ENCODE measurements at regions not wholly inside any gene's neighbourhood (a gene's known extent, or its start where the extent isn't known, plus 50 kb on each side); places are given as distances from the start of the nearest gene placed in this dataset.

DNA sequence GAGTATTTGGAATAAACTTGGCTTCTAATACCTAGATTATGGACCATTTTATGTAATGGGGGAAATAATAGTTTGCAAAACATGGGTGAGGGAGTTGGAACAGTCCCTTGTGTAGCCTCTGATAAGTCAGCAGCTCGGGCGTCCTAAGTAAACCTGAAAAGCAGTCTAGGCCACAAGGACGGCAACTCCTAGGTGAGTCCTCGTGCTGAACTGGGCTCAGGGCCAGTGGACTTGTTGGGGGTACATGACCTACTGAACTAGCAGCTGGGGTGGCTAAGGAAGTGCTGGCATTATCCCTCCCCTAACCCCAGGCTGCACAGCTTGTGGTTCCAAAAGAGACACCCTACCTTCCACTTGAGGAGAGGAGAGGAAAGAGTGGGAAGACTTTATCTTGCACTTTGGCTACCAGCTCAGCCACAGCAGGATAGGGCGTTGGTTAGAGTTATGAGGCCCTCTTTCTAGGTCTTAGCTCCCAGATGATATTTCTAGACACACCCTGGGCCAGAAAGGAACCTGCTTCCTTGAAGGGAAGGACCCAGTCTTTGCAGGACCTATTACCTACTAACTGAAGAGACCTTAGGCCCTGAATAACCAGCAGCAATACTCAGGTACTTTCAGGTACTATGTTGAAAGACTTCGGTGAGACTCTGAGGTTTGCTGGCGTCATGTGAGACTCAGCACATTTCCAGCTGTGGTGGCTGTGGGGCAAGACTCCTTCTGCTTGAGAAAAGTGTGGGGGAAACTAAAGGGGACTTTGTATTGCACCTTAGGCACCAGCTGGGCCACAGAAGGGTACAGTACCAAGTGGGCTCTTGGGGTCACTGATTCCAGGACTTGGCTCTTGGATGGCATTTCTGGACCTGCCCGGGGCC is 71.0 kb downstream of the AQP4 start:
- Mint-ChIP-seq H3K9me3 (peaks cover 3 to 44% (median 14%) of the 10 kb centered on the region in 6 donors), H3K27me3 (ENCODE audit: low read depth in 3 of 3) (peaks cover 0 to 3% (median 0%) of the 10 kb centered on the region in 3 donors), H3K36me3 (peaks cover 0 to 2% (median 0%) of the 10 kb centered on the region in 3 donors), H3K4me1 (no peaks in the 10 kb centered on the region), H3K27ac (no peak overlapping the region), H3K4me3 (no peak overlapping the region)
- DNase-seq, result no peak

DNA sequence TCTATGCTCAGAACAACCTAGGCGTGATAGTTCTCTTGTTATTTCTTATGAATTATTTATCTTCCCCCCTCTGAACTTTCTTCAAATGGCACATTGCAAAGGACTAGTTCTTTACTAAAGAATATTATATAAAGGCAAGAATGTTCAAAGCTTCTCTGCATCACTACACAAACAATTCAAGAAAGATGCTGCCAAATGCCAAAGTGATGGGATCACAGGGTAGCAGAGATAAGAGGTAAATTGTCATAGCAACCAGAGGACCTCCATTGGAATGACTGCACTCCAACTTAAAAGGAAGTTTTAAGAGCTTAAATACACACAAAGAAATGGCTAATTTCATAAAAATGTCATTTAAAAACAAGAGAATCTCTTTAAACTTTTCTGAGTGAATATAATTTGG is 72.8 kb downstream of the AQP4 start:
- no peak overlapping the region for H3K27ac Mint-ChIP-seq
- DNase-seq, result no peak
- no peaks in the 10 kb centered on the region for H3K36me3 Mint-ChIP-seq
- H3K4me3 Mint-ChIP-seq, result no peak overlapping the region
- peaks cover 0 to 26% (median 6%) of the 10 kb centered on the region in 6 donors for H3K9me3 Mint-ChIP-seq
- H3K4me1 Mint-ChIP-seq, result no peaks in the 10 kb centered on the region
- H3K27me3 Mint-ChIP-seq (ENCODE audit: low read depth in 3 of 3), result no peaks in the 10 kb centered on the region

DNA sequence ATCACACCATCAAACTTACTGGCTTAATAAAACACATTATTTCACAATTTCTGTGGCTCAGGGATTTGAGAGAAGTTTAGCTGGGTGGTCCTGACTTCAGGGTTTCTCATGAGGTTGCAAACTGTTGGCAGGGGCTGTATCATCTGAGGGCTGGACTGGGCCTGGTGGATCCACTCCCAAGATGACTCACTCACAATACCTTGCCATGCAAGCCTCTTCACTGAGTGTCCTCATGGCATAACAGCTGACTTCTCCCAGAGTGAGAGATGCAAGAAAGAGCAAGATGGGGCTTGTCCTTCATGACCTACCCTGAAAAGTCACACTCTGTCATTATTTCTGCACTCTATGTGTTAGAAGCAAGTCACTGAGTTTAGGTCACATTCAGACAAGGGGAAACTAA is 73.8 kb downstream of the AQP4 start:
- DNase-seq, result no peak
- no peaks in the 10 kb centered on the region for H3K36me3 Mint-ChIP-seq
- peaks cover 0 to 17% (median 5%) of the 10 kb centered on the region in 6 donors for H3K9me3 Mint-ChIP-seq

DNA sequence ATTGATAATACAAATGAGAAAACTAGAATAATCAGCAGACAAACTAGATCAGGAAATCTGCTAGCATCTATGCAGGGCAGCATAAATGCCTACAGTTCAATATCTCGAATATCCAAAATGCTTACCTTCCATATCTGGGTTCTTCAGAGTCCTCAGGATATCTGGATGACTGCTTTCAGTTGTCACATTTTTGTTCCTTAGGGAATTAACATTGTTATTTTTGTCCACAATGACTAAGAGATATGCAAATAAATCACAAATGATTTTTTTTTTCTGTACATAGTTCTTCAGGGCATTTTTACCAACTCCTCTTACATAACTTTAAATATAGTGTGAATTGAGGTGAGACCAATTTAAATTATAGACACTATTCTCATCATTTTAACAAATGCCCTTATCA is 80.9 kb downstream of the AQP4 start:
- Mint-ChIP-seq H3K27ac (no peak overlapping the region), H3K4me3 (no peak overlapping the region), H3K4me1 (no peaks in the 10 kb centered on the region), H3K27me3 (ENCODE audit: low read depth in 3 of 3) (peaks cover 0 to 1% (median 0%) of the 10 kb centered on the region in 3 donors), H3K36me3 (no peaks in the 10 kb centered on the region), H3K9me3 (peaks cover 0 to 12% (median 3%) of the 10 kb centered on the region in 6 donors)
- DNase-seq, result no peak

More for the DNA sequence above, 73.8 kb downstream of the AQP4 start:
- H3K27ac Mint-ChIP-seq, result no peak overlapping the region
- no peak overlapping the region for H3K4me3 Mint-ChIP-seq
- H3K27me3 Mint-ChIP-seq (ENCODE audit: low read depth in 3 of 3), result no peaks in the 10 kb centered on the region
- H3K4me1 Mint-ChIP-seq, result no peaks in the 10 kb centered on the region

DNA sequence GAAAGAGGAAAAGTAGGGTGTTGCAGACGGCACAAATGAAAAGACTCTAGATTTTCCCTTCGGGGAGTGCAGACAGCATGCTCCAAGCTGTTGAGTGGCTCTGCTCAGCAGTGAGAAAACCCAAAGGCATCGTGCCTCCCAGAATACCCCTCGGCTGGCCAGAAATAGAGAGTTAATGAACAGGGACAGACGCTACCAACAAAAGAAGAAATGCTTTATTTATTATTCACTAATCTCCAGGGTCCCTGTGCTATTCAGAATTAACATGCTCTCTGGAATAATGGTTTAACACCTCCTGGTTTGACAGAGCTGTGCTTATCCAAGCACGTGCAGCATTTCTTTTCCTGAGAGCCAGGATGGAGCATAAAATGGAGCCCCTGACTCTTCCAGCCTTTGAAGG is 82.3 kb downstream of the AQP4 start:
- peaks cover 0 to 9% (median 3%) of the 10 kb centered on the region in 6 donors for H3K9me3 Mint-ChIP-seq
- H3K4me1 Mint-ChIP-seq, result no peaks in the 10 kb centered on the region
- no peak overlapping the region for H3K27ac Mint-ChIP-seq
- DNase-seq, result no peak
- no peaks in the 10 kb centered on the region for H3K36me3 Mint-ChIP-seq
- peaks cover 0 to 3% (median 0%) of the 10 kb centered on the region in 3 donors for H3K27me3 Mint-ChIP-seq (ENCODE audit: low read depth in 3 of 3)
- H3K4me3 Mint-ChIP-seq, result no peak overlapping the region

- Mint-ChIP-seq H3K36me3 (no peaks in the 10 kb centered on the region), H3K9me3 (peaks cover 0 to 9% (median 3%) of the 10 kb centered on the region in 6 donors), H3K4me1 (no peaks in the 10 kb centered on the region), H3K27ac (no peak overlapping the region), H3K4me3 (no peak overlapping the region), H3K27me3 (ENCODE audit: low read depth in 3 of 3) (peaks cover 0 to 3% (median 0%) of the 10 kb centered on the region in 3 donors)
- DNase-seq, result no peak
These were observed 84.8 kb downstream of the AQP4 start for GRCh38 chr18:26780520-26781325.

DNA sequence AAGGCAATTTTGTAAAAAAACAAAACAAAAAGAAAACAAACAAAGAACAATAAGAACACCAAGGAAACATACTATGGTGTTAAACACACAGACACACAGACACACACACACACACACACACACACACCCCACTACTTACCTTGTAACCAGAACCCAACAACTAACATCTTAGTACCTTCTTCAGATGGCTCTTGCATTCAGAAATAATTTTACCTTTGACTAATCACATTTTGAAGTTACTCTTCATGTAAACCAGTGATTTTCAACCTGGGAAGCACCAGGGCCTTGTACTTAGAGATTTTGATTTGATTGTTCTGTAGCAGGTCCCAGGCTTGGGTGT is 87.5 kb downstream of the AQP4 start:
- H3K9me3 Mint-ChIP-seq, result peaks cover 0 to 9% (median 2%) of the 10 kb centered on the region in 6 donors
- peaks cover 0 to 3% (median 0%) of the 10 kb centered on the region in 3 donors for H3K27me3 Mint-ChIP-seq (ENCODE audit: low read depth in 3 of 3)
- no peak overlapping the region for H3K27ac Mint-ChIP-seq
- no peaks in the 10 kb centered on the region for H3K4me1 Mint-ChIP-seq
- no peak overlapping the region for H3K4me3 Mint-ChIP-seq
- no peak for DNase-seq
- H3K36me3 Mint-ChIP-seq, result no peaks in the 10 kb centered on the region

DNA sequence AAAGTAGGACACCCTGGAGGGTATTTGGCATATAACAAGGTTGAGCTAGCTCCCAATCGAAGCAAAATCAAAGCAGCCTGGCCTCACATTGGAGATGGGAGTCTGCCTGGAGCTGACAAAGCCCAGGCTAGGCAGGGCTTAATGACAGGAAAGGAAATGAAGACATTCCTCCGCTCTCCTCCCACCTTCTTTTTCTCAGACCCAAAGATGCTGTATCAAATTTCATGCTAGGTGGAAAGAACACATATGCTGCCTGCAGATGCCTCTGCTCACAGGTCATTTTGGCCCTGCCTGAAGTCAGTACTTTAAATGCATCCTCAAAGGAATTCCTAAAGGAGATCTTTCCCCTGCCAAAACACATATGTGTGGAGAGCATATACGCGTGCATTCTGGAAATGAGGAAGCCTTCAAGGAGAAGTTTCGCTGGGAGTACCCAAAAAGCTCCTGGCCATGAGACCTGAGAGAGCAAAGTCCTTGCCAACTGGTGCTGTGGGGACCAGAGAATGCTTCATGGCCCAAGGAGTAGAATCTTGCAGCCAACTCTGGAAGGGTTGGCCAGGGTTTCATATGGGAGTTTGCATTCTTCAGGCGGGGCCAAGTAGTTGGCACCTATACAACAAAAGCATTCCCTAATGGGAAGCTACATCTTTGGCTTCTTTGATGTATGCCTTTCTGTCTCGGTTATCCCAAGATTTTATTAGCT is 88.0 kb downstream of the AQP4 start:
- H3K4me1 Mint-ChIP-seq, result no peaks in the 10 kb centered on the region
- H3K4me3 Mint-ChIP-seq, result no peak overlapping the region
- no peak for DNase-seq
- peaks cover 0 to 3% (median 0%) of the 10 kb centered on the region in 3 donors for H3K27me3 Mint-ChIP-seq (ENCODE audit: low read depth in 3 of 3)
- no peaks in the 10 kb centered on the region for H3K36me3 Mint-ChIP-seq
- no peak overlapping the region for H3K27ac Mint-ChIP-seq
- peaks cover 0 to 9% (median 2%) of the 10 kb centered on the region in 6 donors for H3K9me3 Mint-ChIP-seq

GRCh38 chr18:26772691-26773090 is 92.8 kb downstream of the AQP4 start:
- H3K27me3 Mint-ChIP-seq (ENCODE audit: low read depth in 3 of 3), result no peaks in the 10 kb centered on the region
- H3K36me3 Mint-ChIP-seq, result no peaks in the 10 kb centered on the region
- H3K4me1 Mint-ChIP-seq, result no peaks in the 10 kb centered on the region
- H3K4me3 Mint-ChIP-seq, result no peak overlapping the region
- peaks cover 0 to 5% (median 2%) of the 10 kb centered on the region in 6 donors for H3K9me3 Mint-ChIP-seq
- no peak overlapping the region for H3K27ac Mint-ChIP-seq
- DNase-seq, result no peak

GRCh38 chr18:26771524-26771923 is 94.0 kb downstream of the AQP4 start:
- no peak overlapping the region for H3K27ac Mint-ChIP-seq
- DNase-seq, result no peak
- H3K4me3 Mint-ChIP-seq, result no peak overlapping the region
- no peaks in the 10 kb centered on the region for H3K36me3 Mint-ChIP-seq
- no peaks in the 10 kb centered on the region for H3K4me1 Mint-ChIP-seq
- H3K27me3 Mint-ChIP-seq (ENCODE audit: low read depth in 3 of 3), result no peaks in the 10 kb centered on the region
- H3K9me3 Mint-ChIP-seq, result peaks cover 0 to 5% (median 2%) of the 10 kb centered on the region in 6 donors

- H3K4me3 Mint-ChIP-seq, result no peak overlapping the region
- no peak for DNase-seq
These were observed 97.1 kb downstream of the AQP4 start for GRCh38 chr18:26768385-26768784.

GRCh38 chr18:26765498-26765897 is 100.0 kb downstream of the AQP4 start:
- Mint-ChIP-seq H3K4me3 (no peak overlapping the region), H3K9me3 (peaks cover 0 to 12% (median 1%) of the 10 kb centered on the region in 6 donors)

More at GRCh38 chr18:26768385-26768784, 97.1 kb downstream of the AQP4 start:
- no peak overlapping the region for H3K27ac Mint-ChIP-seq
- H3K36me3 Mint-ChIP-seq, result no peaks in the 10 kb centered on the region
- H3K9me3 Mint-ChIP-seq, result peaks cover 0 to 13% (median 0%) of the 10 kb centered on the region in 6 donors
- peaks cover 0 to 1% (median 0%) of the 10 kb centered on the region in 3 donors for H3K27me3 Mint-ChIP-seq (ENCODE audit: low read depth in 3 of 3)
- H3K4me1 Mint-ChIP-seq, result no peaks in the 10 kb centered on the region

DNA sequence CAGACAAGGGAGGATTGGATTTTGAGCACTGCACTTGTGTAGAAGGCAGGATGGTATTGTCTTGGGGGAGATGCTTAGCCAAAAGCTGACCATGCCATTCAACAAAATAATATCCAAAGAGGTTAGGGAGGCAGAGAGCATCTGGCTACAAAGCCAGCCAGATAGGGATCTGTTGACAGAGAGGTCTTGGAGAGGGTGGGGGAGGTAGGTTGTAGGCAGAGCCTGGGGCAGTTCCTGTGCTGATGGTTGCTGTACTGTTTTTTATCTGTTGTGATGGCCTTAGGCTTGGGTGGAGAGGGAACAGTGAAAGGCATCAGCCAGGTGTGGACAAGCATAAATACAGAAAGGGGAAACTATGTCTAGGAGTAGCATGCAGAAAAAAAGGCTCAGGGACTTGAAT is 100.9 kb downstream of the AQP4 start:
- no peak for DNase-seq
- Mint-ChIP-seq H3K27me3 (ENCODE audit: low read depth in 3 of 3) (peaks cover 0 to 1% (median 0%) of the 10 kb centered on the region in 3 donors), H3K27ac (no peak overlapping the region), H3K4me1 (no peaks in the 10 kb centered on the region), H3K9me3 (peaks cover 0 to 8% (median 2%) of the 10 kb centered on the region in 6 donors), H3K36me3 (no peaks in the 10 kb centered on the region), H3K4me3 (no peak overlapping the region)

More at GRCh38 chr18:26765498-26765897, 100.0 kb downstream of the AQP4 start:
- DNase-seq, result no peak
- Mint-ChIP-seq H3K36me3 (no peaks in the 10 kb centered on the region), H3K27ac (no peak overlapping the region), H3K27me3 (ENCODE audit: low read depth in 3 of 3) (peaks cover 0 to 1% (median 0%) of the 10 kb centered on the region in 3 donors), H3K4me1 (no peaks in the 10 kb centered on the region)

Measured in immature natural killer cell (primary cell).